Body of pancreas (tissue), 4 donors: ENCODE measurements at regions not wholly inside any gene's neighbourhood (a gene's known extent, or its start where the extent isn't known, plus 50 kb on each side); places are given as distances from the start of the nearest gene placed in this dataset.

Experiments used
- ATAC-seq: fragments of 150-250 bp; one replicate; pipeline ENCODE4 v1.9.1; 2016
- DNase-seq, 4 donors: peaks; one replicate each; pipeline ENCODE4 v3.0.0-alpha.2; 2019
- H3K27ac ChIP-seq, 4 donors: fragments of 200-600 bp; sonication (generic); 1 replicate in 3 of 4; 2 replicates in 1 of 4; pipeline versions ENCODE4 v1.5.1 to v1.6.1; 2016 to 2019; ENCODE audit warnings: mild to moderate bottlenecking in 1 of 4, mixed read lengths in 1 of 4, moderate library complexity in 1 of 4
- H3K27me3 ChIP-seq, 2 donors: fragments of 200-600 bp; sonication (generic); one replicate each; pipeline ENCODE4 v1.6.0; 2016; ENCODE audit warnings: mild to moderate bottlenecking in 1 of 2
- H3K36me3 ChIP-seq, 2 donors: fragments of 200-600 bp; sonication (generic); replicated peaks in 1 of 2; 2 replicates each; pipeline ENCODE4 v1.5.1; 2016; ENCODE audit warnings: low read depth in 2 of 2; ENCODE audit not compliant: insufficient read depth in 1 of 2
- H3K4me1 ChIP-seq: fragments of 200-600 bp; sonication (generic); one replicate; pipeline ENCODE4 v1.6.0; 2016
- H3K4me3 ChIP-seq, 2 donors: fragments of 200-600 bp; sonication (generic); 1 replicate in 1 of 2; 2 replicates in 1 of 2; pipeline ENCODE4 v1.5.1; 2016 to 2019
- H3K9me3 ChIP-seq, 3 donors: fragments of 200-600 bp; sonication (generic); 1 replicate in 2 of 3; 2 replicates in 1 of 3; pipeline ENCODE4 v1.5.1; 2016
- CTCF ChIP-seq, 7 experiments: fragments of 450-650 bp in 4 of 7; fragments of 200-600 bp in 3 of 7; sonication (generic) in 3 of 7; IDR thresholded peaks; one replicate each; pipeline ENCODE4 v1.5.1; 2016 to 2019; ENCODE audit warnings: antibody characterized with exemption in 7 of 7
- POLR2A ChIP-seq, 3 donors: fragments of 450-650 bp; IDR thresholded peaks; one replicate each; pipeline ENCODE4 v1.6.1; 2016; ENCODE audit warnings: antibody characterized with exemption in 3 of 3, mild to moderate bottlenecking in 2 of 3
- WGBS, 2 donors: methylation state at CpG; one replicate each; pipeline ENCODE4 v1.1.5; 2017; 5-methylcytosine and 5-hydroxymethylcytosine counted together
- intact Hi-C: fragments of 100-400 bp; cut with DNase I; formaldehyde crosslinking; loops from one replicate; pipeline ENCODE4 v1.15.1; 2023

DNA sequence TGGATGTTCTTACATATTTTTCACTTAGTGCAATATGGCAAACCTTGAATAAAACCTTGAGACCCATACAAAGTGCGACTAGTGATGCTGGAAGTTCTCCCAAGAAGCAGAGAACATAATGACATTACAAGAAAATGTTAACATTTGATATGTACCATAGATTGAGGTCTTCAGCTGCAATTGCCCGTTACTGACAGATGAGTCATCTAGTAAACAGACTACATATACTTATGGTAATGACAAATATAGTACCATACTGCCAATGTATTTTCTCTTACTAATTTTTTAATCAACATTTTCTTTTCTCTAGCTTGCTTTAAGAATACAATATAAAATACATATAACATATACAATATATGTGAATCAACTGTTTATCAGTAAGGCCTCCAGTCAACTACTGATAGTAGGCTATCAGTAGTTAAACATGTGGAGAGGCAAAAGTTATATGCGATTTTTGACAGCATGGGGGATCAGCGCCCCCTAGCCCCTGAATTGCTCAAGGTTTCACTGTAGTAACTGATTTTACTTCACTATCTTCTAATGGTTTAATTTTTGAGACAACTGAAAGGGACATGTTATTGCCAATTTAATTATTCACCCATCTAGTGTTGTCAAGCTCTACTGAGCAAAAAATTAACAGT, 166.7 kb upstream of the ADGRB3 start:
- H3K36me3 ChIP-seq = no peaks in the 10 kb centered on the region
- ATAC-seq (no peak), DNase-seq (no peak)
- H3K4me3 ChIP-seq = no peak overlapping the region
- H3K27me3 ChIP-seq = no peaks in the 10 kb centered on the region
- H3K4me1 ChIP-seq = no peaks in the 10 kb centered on the region
- intact Hi-C loops = no loop called here
- TF ChIP-seq POLR2A (IDR thresholded peaks at IDR 0.05) = no peak
- TF ChIP-seq CTCF (IDR thresholded peaks at IDR 0.05) = no peak
- H3K9me3 ChIP-seq = no peaks in the 10 kb centered on the region
- 27 to 30% methylated on average over 4 of the region's 4 CpGs for WGBS, 2 donors
- H3K27ac ChIP-seq = no peak overlapping the region

DNA sequence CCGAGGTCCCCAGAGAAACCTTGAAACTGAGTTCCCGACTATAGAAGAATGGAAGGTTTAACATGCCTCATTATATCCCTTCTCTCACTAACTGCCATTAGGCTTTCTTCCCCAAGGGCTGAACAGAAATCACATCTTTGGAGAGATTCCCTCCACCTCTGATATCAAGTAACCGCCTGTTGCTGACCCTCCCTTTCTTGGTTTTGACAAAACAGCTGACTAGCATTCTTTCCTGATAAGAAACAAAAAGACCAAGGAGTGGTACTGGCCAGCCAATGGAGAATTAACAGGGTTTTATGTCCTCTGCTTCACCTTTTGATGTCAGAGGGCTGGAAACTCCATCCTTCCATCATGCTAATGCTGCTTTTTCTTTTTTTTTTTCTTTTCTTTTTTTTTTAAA, 176.6 kb upstream of the ADGRB3 start:
- no peaks in the 10 kb centered on the region for H3K27me3 ChIP-seq
- no peaks in the 10 kb centered on the region for H3K36me3 ChIP-seq
- intact Hi-C loops = no loop called here
- no peaks in the 10 kb centered on the region for H3K4me1 ChIP-seq
- peaks cover 0 to 12% (median 0%) of the 10 kb centered on the region in 3 donors for H3K9me3 ChIP-seq
- H3K4me3 ChIP-seq = no peak overlapping the region
- no peak for TF ChIP-seq CTCF (IDR thresholded peaks at IDR 0.05)
- TF ChIP-seq POLR2A (IDR thresholded peaks at IDR 0.05) = no peak
- no peak overlapping the region for H3K27ac ChIP-seq
- no peak for ATAC-seq
- no peak for DNase-seq
- WGBS, 2 donors = 49 to 52% methylated on average over 3 of the region's 3 CpGs

GRCh38 chr6:68447112-68447511, 188.0 kb upstream of the ADGRB3 start:
- intact Hi-C loops = no loop called here
- Histone ChIP-seq H3K4me3 (no peak overlapping the region), H3K36me3 (no peaks in the 10 kb centered on the region), H3K27me3 (no peaks in the 10 kb centered on the region), H3K27ac (no peak overlapping the region), H3K9me3 (no peaks in the 10 kb centered on the region), H3K4me1 (no peaks in the 10 kb centered on the region)
- 58 to 61% methylated on average over 4 of the region's 4 CpGs for whole genome bisulfite sequencing, 2 donors
- TF ChIP-seq POLR2A (IDR thresholded peaks at IDR 0.05) (no peak), CTCF (IDR thresholded peaks at IDR 0.05) (no peak)
- ATAC-seq = no peak
- DNase-seq = no peak

- H3K9me3 ChIP-seq = no peaks in the 10 kb centered on the region
- H3K4me3 ChIP-seq = no peak overlapping the region
- no peak for TF ChIP-seq CTCF (IDR thresholded peaks at IDR 0.05)
- TF ChIP-seq POLR2A (IDR thresholded peaks at IDR 0.05) = no peak
- no peak for DNase-seq
- no peak for ATAC-seq
- H3K27ac ChIP-seq = no peak overlapping the region
- no peaks in the 10 kb centered on the region for H3K36me3 ChIP-seq
- no peaks in the 10 kb centered on the region for H3K27me3 ChIP-seq
- intact Hi-C loops = no loop called here
- no peaks in the 10 kb centered on the region for H3K4me1 ChIP-seq
These were observed 189.2 kb upstream of the ADGRB3 start for GRCh38 chr6:68445926-68446325.

DNA sequence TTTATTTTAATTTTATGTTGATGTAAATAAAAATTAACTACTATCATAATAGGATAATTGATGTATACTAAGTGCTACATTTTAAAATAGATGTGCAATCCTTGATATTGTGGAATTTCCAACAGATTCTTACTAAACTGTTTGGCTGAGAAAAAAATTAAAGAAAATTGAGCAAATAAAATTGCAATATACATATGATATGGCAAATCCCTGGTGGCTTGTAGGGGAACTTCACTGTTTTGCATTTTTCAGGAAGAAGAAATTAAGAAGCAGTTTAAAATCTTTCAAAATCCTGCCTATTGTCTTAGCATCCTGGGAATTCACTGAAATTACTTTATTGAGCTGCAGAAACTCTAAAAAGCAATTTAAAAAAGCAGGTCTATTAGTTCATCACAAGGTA, 191.4 kb upstream of the ADGRB3 start:
- intact Hi-C loops = no loop called here
- no peak overlapping the region for H3K27ac ChIP-seq
- ATAC-seq = no peak
- no peaks in the 10 kb centered on the region for H3K4me1 ChIP-seq
- H3K9me3 ChIP-seq = no peaks in the 10 kb centered on the region
- H3K36me3 ChIP-seq = no peaks in the 10 kb centered on the region
- no peaks in the 10 kb centered on the region for H3K27me3 ChIP-seq
- no peak overlapping the region for H3K4me3 ChIP-seq
- no peak for DNase-seq
- TF ChIP-seq POLR2A (IDR thresholded peaks at IDR 0.05) = no peak
- peak in 1 of 7 experiments; percentile 14 for TF ChIP-seq CTCF (IDR thresholded peaks at IDR 0.05)
